Lower lobe of right lung (tissue), 2 donors: ENCODE measurements at regions not wholly inside any gene's neighbourhood (a gene's known extent, or its start where the extent isn't known, plus 50 kb on each side); places are given as distances from the start of the nearest gene placed in this dataset.

Experiments used
- ATAC-seq, 2 donors: fragments of 200-7000 bp; cut with Tn5 transposase; one replicate each; pipeline ENCODE4 v1.9.1; 2020 to 2022; ENCODE audit warnings: mild to moderate bottlenecking in 2 of 2, moderate library complexity in 2 of 2
- DNase-seq: peaks from one replicate; pipeline ENCODE4 v3.0.0-alpha.2; 2020
- H3K27ac ChIP-seq: fragments of 200-600 bp; one replicate; pipeline ENCODE4 v1.8.0; 2022
- H3K27me3 ChIP-seq: fragments of 200-600 bp; one replicate; pipeline ENCODE4 v1.8.0; 2022; ENCODE audit warnings: low read depth
- H3K36me3 ChIP-seq: fragments of 200-600 bp; one replicate; pipeline ENCODE4 v1.8.0; 2022; ENCODE audit warnings: mild to moderate bottlenecking
- H3K4me1 ChIP-seq: fragments of 200-600 bp; one replicate; pipeline ENCODE4 v1.8.0; 2022
- H3K4me3 ChIP-seq: fragments of 200-600 bp; one replicate; pipeline ENCODE4 v1.8.0; 2022; ENCODE audit warnings: mild to moderate bottlenecking
- H3K9me3 ChIP-seq: fragments of 200-600 bp; one replicate; pipeline ENCODE4 v1.8.0; 2022
- CTCF ChIP-seq: fragments of 200-600 bp; IDR thresholded peaks from one replicate; pipeline ENCODE4 v1.8.0; 2022; ENCODE audit warnings: antibody characterized with exemption, mild to moderate bottlenecking
- intact Hi-C: fragments of 100-400 bp; cut with DNase I; formaldehyde crosslinking; loops from one replicate; pipeline ENCODE4 v1.11.0; 2022
- donor health status: DM: no; HTN: yes; CAD: no; lungs with severe emphysema.

- no peaks in the 10 kb centered on the region for H3K4me1 ChIP-seq
- H3K27me3 ChIP-seq: no peaks in the 10 kb centered on the region
- no peak overlapping the region for H3K4me3 ChIP-seq
- intact Hi-C loops: no loop called here
- no peak overlapping the region for H3K27ac ChIP-seq
- no peak for TF ChIP-seq CTCF
- ATAC-seq: no peak
- H3K36me3 ChIP-seq: no peaks in the 10 kb centered on the region
- no peaks in the 10 kb centered on the region for H3K9me3 ChIP-seq
- DNase-seq: no peak
Observed at GRCh38 chr12:115700081-115700480, 577.4 kb downstream of the MED13L start.

GRCh38 chr12:115698257-115698656, 579.2 kb downstream of the MED13L start:
- Histone ChIP-seq H3K36me3 (no peaks in the 10 kb centered on the region), H3K9me3 (no peaks in the 10 kb centered on the region), H3K4me3 (no peak overlapping the region), H3K27ac (no peak overlapping the region), H3K4me1 (no peaks in the 10 kb centered on the region), H3K27me3 (no peaks in the 10 kb centered on the region)
- intact Hi-C loops: no loop called here
- DNase-seq: no peak
- TF ChIP-seq CTCF: no peak
- ATAC-seq: no peak

- no peak for TF ChIP-seq CTCF
- H3K36me3 ChIP-seq: no peaks in the 10 kb centered on the region
- ATAC-seq: peak in 1 of 2 donors; percentile 64
- no peaks in the 10 kb centered on the region for H3K27me3 ChIP-seq
- H3K4me1 ChIP-seq: no peaks in the 10 kb centered on the region
- no peaks in the 10 kb centered on the region for H3K9me3 ChIP-seq
- intact Hi-C loops: no loop called here
- no peak overlapping the region for H3K27ac ChIP-seq
- DNase-seq: no peak
- no peak overlapping the region for H3K4me3 ChIP-seq
Observed at GRCh38 chr12:115697340-115697739, 580.2 kb downstream of the MED13L start.

- DNase-seq (no peak), ATAC-seq (no peak)
- Histone ChIP-seq H3K27ac (no peak overlapping the region), H3K4me3 (no peak overlapping the region), H3K4me1 (no peaks in the 10 kb centered on the region), H3K27me3 (no peaks in the 10 kb centered on the region), H3K9me3 (no peaks in the 10 kb centered on the region), H3K36me3 (no peaks in the 10 kb centered on the region)
- intact Hi-C loops: no loop called here
- no peak for TF ChIP-seq CTCF
Observed at GRCh38 chr12:115694564-115694963, 582.9 kb downstream of the MED13L start.

- no peak for ATAC-seq
- no peak overlapping the region for H3K27ac ChIP-seq
- no peaks in the 10 kb centered on the region for H3K27me3 ChIP-seq
- intact Hi-C loops: no loop called here
- H3K9me3 ChIP-seq: no peaks in the 10 kb centered on the region
- H3K36me3 ChIP-seq: no peaks in the 10 kb centered on the region
- H3K4me3 ChIP-seq: no peak overlapping the region
- H3K4me1 ChIP-seq: no peaks in the 10 kb centered on the region
- no peak for TF ChIP-seq CTCF
- DNase-seq: no peak
Observed at GRCh38 chr12:115693970-115694369, 583.5 kb downstream of the MED13L start.

GRCh38 chr12:115691123-115691522, 586.4 kb downstream of the MED13L start:
- TF ChIP-seq CTCF: no peak
- Histone ChIP-seq H3K4me1 (no peaks in the 10 kb centered on the region), H3K27me3 (no peaks in the 10 kb centered on the region), H3K36me3 (no peaks in the 10 kb centered on the region), H3K27ac (no peak overlapping the region), H3K9me3 (no peaks in the 10 kb centered on the region), H3K4me3 (no peak overlapping the region)
- DNase-seq (no peak), ATAC-seq (no peak)
- intact Hi-C loops: no loop called here
